GM21528 (cell line): ENCODE measurements at regions not wholly inside any gene's neighbourhood (a gene's known extent, or its start where the extent isn't known, plus 50 kb on each side); places are given as distances from the start of the nearest gene placed in this dataset.
"Not testable (repeated sequence)": the region's sequence is repeated elsewhere in the genome, so short reads cannot be mapped to it uniquely, and the experiment has no call there.

Source experiments
- ATAC-seq: cut with Tn5 transposase; IDR thresholded peaks from one replicate; pipeline ENCODE4 v1.9.1; 2021; ENCODE audit warnings: mild to moderate bottlenecking, moderate library complexity; ENCODE audit not compliant: unreplicated experiment, low FRiP score

DNA sequence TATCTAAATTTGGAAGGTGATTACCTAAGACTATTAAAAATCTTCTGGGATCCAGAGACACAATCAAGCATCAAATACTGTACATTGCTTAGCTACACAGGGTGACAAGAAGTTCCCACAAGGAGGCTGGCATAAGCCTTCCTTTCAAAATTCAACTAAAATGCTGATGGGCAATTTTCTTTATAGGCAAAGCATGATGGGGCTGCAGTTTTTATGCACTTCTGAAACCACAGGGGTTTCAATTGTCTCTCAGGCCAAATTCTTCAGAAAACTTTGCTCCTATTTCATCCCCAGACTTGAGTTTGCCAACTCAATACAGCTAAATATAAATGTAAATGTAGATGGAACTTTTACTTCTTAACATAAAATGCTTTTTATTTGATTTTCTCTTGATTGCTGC lies 241.6 kb downstream of the ZPLD1 start:
- ATAC-seq = no peak

DNA sequence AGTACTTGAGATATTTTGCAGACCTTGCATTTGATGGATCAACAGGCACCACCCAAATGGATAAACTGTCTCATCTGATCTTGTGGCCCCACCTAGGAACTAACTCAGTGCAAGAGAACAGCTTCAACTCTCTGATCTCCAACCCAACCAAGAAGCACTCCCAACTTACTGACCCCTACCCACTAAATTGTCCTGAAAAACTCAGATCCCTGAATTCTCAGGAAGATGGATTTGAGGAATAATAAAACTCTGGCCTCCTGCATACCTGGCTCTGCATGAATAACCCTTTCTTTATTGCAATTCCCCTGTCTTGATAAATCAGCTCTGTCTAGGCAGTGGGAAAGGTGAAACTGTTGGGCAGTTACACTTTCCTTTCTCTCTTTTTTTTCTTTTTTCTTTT lies 247.9 kb downstream of the ZPLD1 start:
- no peak for ATAC-seq

DNA sequence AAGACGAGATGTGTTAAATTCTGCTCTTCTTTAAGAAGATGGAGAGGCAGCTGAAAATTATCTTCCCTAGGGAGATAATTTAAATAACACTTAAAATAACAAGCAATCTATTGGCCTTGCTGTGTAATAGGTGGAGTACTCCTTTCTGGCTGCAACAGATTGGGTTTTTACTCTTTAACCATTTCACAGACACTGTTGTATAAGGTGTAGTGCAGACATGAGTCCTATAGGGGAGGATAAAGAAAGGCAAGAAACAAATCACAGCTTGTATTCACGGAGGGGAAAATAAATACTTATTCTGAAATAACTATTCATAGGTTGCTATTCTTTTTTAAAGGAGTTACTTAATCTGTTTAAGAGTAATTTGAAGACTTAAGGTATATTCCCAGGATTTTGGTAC lies 252.0 kb downstream of the ZPLD1 start:
- no peak for ATAC-seq

DNA sequence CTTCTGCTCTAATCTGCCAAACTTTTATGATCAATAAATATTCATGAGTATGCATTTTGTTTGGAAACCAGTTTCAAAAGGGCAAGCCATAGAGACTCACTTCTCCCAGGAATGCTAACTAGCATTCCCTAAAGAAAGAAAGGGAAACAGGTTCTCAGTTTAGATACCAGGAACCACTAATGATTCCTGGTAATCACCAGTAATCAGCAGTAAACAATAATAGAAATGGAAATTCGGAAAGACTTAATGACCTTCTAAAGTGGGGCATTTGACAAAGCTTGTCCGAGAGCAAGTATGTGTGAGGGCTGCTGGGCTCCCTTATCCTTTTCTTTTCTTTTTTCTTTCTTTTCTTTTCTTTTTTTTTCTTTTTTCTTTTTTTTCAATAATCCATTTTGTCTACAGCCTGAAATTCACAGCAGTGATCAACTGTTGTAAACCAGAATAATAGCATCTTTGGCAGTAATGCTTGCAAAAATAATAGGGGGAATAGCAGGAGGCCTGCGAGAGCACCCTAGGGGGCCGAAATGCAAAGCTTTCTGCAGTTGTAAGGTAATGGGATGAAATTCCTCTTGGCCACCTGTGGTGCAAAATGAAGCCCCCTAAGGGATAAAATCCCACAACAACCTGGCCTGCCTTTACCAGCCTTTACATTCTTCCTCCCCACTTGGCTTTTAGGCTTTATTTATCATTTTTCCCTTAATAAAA lies 253.2 kb downstream of the ZPLD1 start:
- no peak for ATAC-seq

DNA sequence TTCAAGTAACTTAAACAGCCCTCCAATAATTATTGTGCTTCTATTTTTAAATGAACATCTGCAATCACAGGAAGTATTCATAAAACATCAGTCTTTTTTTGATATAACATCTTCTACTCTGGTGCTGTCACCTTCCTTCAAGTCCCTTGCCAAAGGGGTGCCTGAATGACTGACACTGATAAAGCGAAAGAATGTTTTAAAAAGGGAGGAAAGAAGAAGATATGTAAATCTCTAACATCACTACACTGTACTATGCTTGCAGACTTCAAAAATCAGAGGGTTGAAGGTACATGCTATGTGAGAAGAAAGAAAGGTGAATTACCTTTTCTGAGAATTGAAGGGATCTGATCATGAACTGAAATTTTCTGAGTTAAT lies 253.7 kb downstream of the ZPLD1 start:
- ATAC-seq = no peak

DNA sequence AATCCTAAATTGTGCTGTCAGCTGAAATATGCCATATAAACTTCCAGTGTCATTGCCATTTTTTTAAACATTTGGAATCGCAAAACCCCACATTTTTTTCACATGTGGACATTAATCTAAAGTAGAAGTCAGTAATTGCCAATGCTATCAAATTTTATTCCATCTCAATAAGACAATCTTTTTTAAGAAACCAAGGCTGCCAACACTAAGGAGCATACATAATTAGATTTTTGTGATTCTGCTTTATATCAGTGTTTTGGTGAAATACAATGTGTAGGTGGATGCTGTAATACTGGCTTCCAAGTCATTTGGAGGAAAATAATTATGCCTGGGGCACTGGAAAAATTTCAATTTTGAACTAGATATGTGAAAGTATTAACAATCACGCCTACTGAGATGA lies 256.7 kb downstream of the ZPLD1 start:
- no peak for ATAC-seq

DNA sequence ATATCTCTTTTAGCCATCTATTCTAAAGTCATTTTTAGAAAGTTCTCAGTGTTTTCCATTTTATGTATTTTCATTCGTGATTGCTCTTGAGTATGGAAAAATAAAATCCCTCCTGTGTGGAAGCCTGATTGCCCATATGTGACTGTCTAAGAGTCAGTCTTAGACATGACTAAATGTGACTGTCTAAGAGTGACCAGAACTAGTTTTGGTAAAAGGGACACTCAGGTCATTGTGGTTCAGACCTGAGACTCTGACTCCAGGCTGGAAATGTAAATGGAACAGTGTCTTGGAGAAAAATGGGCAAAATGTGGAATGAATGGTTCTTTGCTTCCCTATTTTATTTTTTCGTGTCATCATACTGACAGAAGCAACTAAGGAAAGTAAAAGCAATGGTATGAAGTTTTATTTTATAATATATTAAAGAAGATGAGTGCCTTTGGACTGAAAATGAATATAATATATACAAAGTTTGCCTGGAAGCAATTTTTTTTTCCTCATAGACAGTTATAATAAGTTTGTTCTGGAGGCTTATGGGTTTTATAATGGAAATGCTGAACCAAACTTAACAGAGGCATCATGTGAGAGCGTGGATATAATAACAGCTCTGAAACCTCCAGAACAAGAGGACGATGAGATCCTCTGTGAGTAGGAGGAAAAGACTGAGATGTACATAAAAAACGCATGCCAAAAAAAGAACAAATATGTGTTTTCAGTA lies 264.4 kb downstream of the ZPLD1 start:
- no peak for ATAC-seq

DNA sequence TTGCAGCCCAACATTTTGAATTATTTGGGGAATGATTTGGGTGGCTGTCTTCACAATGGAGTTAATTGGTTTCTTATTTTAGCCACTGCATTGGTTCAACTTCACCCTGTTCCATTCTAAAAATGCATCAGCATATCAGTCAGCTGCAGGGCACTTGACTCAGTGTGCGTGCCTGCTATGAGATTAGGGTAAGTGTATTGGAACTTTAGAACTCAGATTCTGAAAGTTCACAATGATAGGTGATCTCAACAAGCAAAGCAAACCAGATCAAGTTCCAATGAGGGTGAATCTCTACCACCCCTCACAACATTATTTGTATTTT lies 265.0 kb downstream of the ZPLD1 start:
- no peak for ATAC-seq

DNA sequence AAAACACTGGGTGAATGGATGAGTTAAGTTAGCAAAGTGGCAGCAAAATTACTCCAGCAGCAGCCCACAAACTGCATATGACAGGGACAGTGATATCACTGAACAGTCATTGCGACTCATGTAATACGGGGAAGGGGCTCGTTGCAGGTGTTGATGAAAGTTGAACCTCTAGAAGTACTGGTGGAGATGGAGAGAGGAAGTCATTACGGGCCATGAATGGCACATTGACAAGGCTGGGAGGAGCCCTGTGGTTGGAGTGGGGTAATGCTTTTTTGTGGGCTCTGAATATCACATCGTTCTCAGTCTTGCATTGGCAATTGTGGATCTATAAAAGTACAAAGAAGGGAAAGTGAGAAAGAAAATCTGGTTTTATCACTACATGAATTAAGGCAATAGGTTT lies 278.1 kb downstream of the ZPLD1 start:
- ATAC-seq = no peak

DNA sequence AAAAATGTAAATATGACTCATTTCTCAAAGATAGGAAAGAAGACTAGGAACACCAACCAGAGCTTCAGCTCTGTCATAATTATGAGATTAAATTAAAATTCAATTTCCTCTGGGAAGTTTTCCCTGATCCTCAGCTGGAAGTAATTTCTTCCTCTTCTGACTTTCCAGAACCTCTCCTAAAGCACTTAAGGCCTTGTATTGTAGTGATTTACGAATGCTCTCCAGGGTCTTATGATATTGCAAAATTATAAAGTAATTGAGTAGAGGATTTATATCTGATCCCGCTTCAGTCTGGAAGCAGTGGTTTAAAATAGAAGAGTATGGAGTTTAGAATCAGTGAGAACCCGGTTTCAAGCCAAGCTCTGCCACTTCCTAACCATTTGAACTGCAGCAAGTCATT lies 279.8 kb downstream of the ZPLD1 start:
- ATAC-seq = peak; percentile 12

DNA sequence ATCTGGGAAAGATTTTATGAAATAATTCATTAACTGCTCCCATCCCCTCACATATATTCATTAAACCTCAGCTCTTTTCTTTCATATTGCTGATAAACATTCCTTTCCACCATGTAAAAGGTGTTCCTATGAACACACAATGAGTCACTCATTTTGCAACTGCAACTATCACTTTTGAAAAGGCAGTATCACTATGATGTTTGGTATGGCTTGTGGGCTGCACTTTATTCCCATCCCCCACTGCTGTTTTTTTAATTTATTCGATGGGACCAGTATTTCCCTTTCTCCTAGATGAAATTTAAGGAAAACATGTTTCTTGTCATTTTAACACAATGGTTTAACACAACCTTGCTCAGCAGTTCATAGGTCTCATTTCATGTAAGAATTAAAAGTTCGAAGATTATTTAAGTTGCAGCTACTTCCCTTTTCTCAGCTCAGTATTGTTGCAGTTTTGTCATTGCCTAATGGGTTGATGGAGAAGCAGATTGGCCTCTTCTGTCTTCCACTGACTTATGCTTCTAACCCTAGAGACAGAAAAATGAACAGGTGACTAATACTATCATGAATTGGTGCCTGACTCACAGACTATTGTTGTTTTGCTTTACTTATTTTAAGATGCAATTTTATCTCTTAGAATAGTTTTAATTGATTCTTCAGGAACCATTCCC lies 280.3 kb downstream of the ZPLD1 start:
- ATAC-seq = peak; percentile 93

DNA sequence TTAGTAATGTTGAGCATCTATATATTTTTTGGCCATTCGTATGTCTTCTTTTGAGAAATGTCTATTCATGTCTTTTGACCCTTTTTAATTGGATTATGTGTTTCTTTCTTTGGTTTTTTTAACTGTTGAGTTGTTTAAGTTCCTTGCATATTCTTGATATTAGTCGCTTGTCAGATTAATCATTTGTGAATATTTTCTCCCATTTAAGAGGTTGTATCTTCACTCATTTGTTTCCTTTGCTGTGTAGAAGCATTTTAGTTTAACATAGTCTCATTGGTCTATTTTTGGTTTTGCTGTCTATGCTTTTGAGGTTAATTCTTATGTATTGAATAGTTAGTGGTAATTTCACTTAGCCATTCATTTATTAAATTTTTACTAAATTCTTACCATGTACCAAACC lies 283.8 kb downstream of the ZPLD1 start:
- ATAC-seq = no peak

DNA sequence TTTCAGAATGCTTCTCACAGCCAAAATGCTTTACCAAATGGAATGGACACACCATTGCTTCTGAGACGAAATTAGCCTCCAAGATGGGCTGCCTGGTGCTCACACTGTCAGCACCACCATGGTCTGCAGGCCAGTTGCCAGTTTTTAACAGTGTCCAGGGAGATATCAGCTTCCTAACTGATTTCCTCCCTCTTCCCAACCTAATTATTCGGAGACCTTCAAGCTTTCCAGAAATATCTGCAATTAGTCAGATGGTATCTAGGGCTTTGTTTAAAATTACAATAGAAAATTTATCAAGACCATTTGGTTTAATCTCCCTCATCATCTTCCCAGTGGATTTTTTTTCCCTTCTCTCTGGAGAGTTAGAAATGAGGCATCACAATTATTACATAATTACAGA lies 287.5 kb downstream of the ZPLD1 start:
- ATAC-seq = no peak

DNA sequence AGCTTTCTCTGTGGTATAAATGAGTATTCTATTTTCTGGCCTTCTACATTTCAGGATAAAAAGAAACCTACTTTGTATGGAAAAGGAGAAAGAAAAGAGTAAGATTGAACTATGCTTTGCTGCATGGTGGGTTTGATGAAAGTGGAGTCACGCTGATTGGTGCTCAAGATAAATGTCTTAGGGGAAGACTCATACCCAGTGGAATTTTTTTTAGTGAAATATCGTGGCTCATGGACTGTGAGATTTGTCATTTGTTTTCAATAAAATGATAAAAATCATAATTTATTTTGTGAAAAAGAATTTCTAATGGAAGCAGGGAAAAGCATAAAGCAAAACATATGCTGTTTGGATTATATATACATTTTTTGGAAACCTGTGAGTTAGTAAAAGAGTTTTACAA lies 292.5 kb downstream of the ZPLD1 start:
- ATAC-seq = no peak

DNA sequence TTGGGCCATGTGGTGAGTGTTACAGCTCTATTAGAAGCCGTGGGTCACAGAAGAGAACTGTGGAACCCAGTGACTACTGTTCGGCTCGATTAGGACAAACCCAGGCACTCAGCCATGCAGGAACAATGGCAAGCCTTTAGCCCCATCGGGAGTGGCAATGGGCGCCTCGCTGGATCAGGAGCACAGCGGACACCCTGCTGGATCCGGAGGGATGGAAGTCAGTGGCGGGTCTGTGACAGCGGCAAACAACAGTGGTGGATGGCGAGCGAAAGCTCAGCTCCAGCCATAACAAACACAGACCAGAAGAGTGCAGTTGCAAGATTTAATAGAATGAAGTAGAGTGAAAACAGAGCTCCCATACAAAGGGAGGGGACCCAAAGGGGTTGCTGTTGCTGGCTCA lies 297.8 kb downstream of the ZPLD1 start:
- ATAC-seq = not testable (repeated sequence)

DNA sequence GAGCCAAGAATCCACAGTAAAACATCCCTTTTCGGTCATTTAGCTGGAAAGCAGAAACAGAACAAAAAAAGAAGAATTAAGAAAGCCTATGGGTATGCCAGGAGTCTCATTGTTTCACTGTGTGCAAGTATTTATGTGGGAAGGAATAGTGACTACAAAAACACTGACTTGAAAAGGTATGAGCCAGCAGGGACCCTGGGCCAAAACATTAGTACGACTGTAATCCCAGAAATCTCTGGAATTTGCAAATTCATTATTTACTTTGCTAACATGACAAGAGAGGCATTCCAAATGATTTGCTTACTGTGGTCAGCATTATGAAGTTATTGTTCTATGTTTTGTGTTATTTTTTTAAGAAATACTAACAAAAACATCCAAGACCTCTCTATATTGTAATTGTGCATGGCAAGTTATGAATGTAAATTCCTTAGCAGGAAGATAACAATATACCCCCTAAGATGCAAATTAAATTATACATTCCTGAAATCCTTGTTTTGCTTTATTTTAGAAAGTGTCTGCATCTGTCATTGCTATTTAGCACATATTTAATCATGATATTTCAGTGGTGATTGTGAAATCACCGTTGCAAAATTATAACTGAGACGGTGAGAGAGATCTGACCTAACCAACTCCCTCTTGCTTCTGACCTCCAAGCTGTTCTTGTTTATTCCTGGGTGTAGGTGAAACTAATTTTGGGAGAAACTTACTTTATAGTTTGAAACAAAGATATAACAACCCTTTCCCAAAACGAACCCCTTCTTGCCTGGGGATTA lies 299.2 kb downstream of the ZPLD1 start:
- ATAC-seq = no peak

DNA sequence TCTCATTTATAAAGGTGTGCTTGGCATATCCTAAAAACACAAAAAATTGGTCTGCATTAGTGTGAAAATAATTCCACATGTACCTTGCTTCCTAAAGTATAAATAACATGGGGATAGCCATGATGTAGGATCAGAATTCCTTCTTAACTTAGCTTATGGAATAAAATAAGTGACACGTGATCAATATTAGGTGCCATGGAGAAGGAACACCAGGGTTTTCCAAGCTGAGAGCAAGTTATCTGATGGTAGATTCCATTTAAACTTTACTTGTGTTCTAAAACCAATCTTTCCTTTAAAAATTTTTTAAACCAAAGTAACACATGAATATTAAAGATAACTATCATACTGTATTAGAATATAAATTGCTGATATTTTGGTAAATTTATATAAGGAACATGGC lies 300.5 kb downstream of the ZPLD1 start:
- no peak for ATAC-seq

DNA sequence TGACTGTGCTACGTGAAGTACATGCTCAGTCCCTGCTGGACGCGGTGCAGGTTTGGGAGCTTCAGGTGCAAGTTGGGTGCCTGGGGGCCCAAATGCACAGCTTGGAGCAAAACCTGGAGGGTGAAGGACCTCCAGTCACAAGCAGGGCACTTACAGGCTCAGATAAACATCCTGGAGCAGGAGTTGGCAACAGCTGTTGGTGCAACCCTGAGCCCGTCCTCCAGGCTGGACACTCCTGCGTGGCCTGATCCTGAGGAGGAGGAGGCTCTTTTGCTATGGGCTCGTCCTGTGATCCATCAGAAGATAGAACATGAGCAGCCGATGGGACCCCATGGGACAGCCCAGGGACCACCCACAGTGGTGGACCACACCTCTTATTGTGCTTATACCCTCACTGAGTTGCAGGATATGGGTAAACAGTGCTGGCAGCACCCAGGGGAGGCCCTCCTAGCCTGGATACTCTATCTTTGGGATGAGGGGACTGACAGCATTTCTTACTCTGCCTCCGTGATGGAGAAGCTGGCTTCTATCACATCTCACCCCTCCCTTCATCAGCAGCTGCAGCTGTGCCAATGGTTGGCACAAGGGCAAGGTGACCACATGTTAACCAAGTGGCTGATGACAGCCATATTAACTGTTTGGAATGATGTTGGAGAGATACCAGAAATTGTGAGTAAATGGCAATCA lies 301.6 kb downstream of the ZPLD1 start:
- ATAC-seq = no peak

DNA sequence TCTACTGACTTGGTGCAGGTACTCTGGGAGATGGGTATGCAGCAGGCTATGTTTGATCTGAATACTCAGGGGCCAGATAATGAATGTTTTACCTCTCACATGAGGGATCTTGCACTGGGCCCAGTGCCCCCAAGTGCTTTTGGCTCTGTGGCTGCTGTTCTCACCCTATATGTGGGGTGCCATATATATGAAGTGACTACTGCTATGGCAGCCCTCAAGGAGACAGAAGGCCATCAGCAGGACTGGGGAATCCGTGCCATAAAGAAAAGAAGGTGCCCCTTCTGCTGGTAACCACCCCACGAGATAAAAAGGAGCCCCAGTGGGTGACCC lies 302.1 kb downstream of the ZPLD1 start:
- ATAC-seq = no peak

DNA sequence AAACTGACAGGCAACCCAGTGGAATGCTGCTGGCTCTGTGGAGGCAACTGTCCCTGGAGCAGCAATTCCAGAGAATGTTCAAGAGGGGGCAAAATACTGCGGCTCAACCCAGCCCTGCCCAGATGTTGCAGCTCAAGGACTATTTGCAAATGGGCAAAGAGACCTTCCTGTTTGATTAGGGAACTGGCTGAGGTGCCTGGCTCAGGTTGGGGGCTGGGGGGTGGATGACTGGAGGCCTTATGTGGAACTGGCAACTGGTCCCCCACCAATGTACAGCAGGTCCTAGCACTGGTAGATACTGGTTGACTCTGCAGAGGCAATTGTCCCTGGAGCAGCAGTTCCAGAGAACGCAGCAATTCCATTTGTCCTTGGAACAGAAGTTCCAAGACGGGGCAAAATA lies 302.5 kb downstream of the ZPLD1 start:
- no peak for ATAC-seq

DNA sequence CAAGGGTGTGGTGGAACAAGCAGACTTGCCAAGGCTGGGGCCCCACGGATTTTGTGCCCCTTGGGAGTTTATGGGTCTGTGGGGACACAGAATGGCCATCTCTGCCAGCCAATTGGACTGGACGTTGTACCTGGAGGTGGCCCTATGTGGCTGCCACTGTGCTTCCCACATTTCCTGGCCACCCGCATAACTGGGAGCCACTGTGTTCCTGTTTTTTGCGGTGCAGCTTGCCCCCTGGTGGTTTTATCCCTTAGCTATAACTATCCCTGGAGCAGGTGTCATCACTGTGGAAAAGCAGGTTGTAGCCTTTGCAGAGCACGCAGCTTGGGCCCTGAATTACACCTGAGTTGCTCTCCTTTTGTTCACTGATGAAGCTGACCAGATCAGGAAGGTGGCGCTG lies 306.3 kb downstream of the ZPLD1 start:
- ATAC-seq = no peak
